CD4-positive, alpha-beta memory T cell (primary cell): ENCODE measurements at regions not wholly inside any gene's neighbourhood (a gene's known extent, or its start where the extent isn't known, plus 50 kb on each side); places are given as distances from the start of the nearest gene placed in this dataset.

Source experiments
- CTCF ChIA-PET: fragments of 350-600 bp; sonication (Branson Sonifier 250); formaldehyde crosslinking; loops from one replicate; lab custom pipeline; 2021; ENCODE audit warnings: inconsistent platforms; ENCODE audit not compliant: partially characterized antibody; lab: Charles Lee
- POLR2A ChIA-PET: fragments of 350-600 bp; sonication (Branson Sonifier 250); formaldehyde crosslinking; loops from one replicate; lab custom pipeline; 2021; ENCODE audit not compliant: partially characterized antibody; lab: Charles Lee
- DNase-seq, 5 donors: peaks; one replicate each; pipeline versions ENCODE4 v3.0.0 to v3.0.0-alpha.2; 2020 to 2022; ENCODE audit warnings: mixed read lengths in 1 of 5
- H3K27ac ChIP-seq: one replicate; pipeline ENCODE4 v1.7.0; 2013; ENCODE audit warnings: low read depth, low read length
- H3K27me3 ChIP-seq: 2 replicates; pipeline ENCODE4 v1.7.0; 2013; ENCODE audit warnings: mild to moderate bottlenecking, low read length, moderate library complexity; ENCODE audit not compliant: insufficient read depth
- H3K36me3 ChIP-seq: 2 replicates; pipeline ENCODE4 v1.7.0; 2013; ENCODE audit warnings: mild to moderate bottlenecking, low read length, moderate library complexity; ENCODE audit not compliant: insufficient read depth
- H3K4me1 ChIP-seq: 2 replicates; pipeline ENCODE4 v1.7.0; 2013; ENCODE audit warnings: mild to moderate bottlenecking, low read length, moderate library complexity; ENCODE audit not compliant: insufficient read depth
- H3K4me3 ChIP-seq, 2 donors: one replicate each; pipeline ENCODE4 v1.7.0; 2013; ENCODE audit warnings: low read length in 2 of 2, mild to moderate bottlenecking in 1 of 2
- H3K9me3 ChIP-seq, 2 donors: one replicate each; pipeline ENCODE4 v1.7.0; 2013; ENCODE audit warnings: low read length in 2 of 2, control low read depth in 1 of 2; ENCODE audit not compliant: control insufficient read depth in 1 of 2
- H3K27ac Mint-ChIP-seq, 7 donors: one replicate each; pipeline ENCODE4 v1.8.0; 2020 to 2021; ENCODE audit warnings: mixed read lengths in 7 of 7, mild to moderate bottlenecking in 6 of 7, inconsistent platforms in 3 of 7, moderate library complexity in 3 of 7
- H3K27me3 Mint-ChIP-seq, 2 donors: one replicate each; pipeline ENCODE4 v1.8.0; 2020 to 2021; ENCODE audit warnings: mixed read lengths in 2 of 2
- H3K36me3 Mint-ChIP-seq, 2 donors: one replicate each; pipeline ENCODE4 v1.8.0; 2020 to 2021; ENCODE audit warnings: mixed read lengths in 2 of 2, inconsistent platforms in 1 of 2, mild to moderate bottlenecking in 1 of 2
- H3K4me1 Mint-ChIP-seq, 4 donors: one replicate each; pipeline ENCODE4 v1.8.0; 2020 to 2021; ENCODE audit warnings: mixed read lengths in 4 of 4, mild to moderate bottlenecking in 1 of 4
- H3K4me3 Mint-ChIP-seq, 8 donors: one replicate each; pipeline ENCODE4 v1.8.0; 2020 to 2021; ENCODE audit warnings: mixed read lengths in 8 of 8, mild to moderate bottlenecking in 7 of 8, moderate library complexity in 6 of 8, inconsistent platforms in 3 of 8
- H3K9me3 Mint-ChIP-seq, 8 donors: one replicate each; pipeline ENCODE4 v1.8.0; 2020 to 2021; ENCODE audit warnings: mixed read lengths in 8 of 8, mild to moderate bottlenecking in 5 of 8, inconsistent platforms in 3 of 8, moderate library complexity in 1 of 8
- intact Hi-C: fragments of 100-400 bp; cut with micrococcal nuclease; formaldehyde crosslinking; loops from one replicate; pipeline ENCODE4 v1.15.1; 2023

GRCh38 chr11:13062115-13062514 lies 53.0 kb downstream of the RASSF10 start:
- H3K36me3 Mint-ChIP-seq = no peaks in the 10 kb centered on the region
- H3K36me3 ChIP-seq = no peaks in the 10 kb centered on the region
- intact Hi-C loops = no loop called here
- ChIA-PET POLR2A (no interaction called here), CTCF (no interaction called here)
- no peaks in the 10 kb centered on the region for H3K9me3 ChIP-seq
- no peak overlapping the region for H3K27ac Mint-ChIP-seq
- H3K4me3 Mint-ChIP-seq = no peak overlapping the region
- H3K27ac ChIP-seq = no peak overlapping the region
- no peaks in the 10 kb centered on the region for H3K4me1 Mint-ChIP-seq
- H3K4me3 ChIP-seq = no peak overlapping the region
- H3K4me1 ChIP-seq = no peaks in the 10 kb centered on the region
- H3K27me3 Mint-ChIP-seq = peaks cover 6 to 16% of the 10 kb centered on the region in 2 donors
- no peak for DNase-seq
- no peaks in the 10 kb centered on the region for H3K27me3 ChIP-seq
- peaks cover 0 to 8% (median 0%) of the 10 kb centered on the region in 8 donors for H3K9me3 Mint-ChIP-seq

- no peaks in the 10 kb centered on the region for H3K4me1 ChIP-seq
- H3K36me3 ChIP-seq = no peaks in the 10 kb centered on the region
- Mint-ChIP-seq H3K27me3 (peaks cover 3 to 10% of the 10 kb centered on the region in 2 donors), H3K9me3 (peaks cover 0 to 3% (median 0%) of the 10 kb centered on the region in 8 donors), H3K4me3 (no peak overlapping the region), H3K36me3 (no peaks in the 10 kb centered on the region), H3K4me1 (no peaks in the 10 kb centered on the region), H3K27ac (peak overlapping the region in 1 of 7 donors; percentile 5)
- no peaks in the 10 kb centered on the region for H3K27me3 ChIP-seq
- ChIA-PET CTCF (no interaction called here), POLR2A (no interaction called here)
- no peak overlapping the region for H3K27ac ChIP-seq
- no peak for DNase-seq
- intact Hi-C loops = no loop called here
- H3K4me3 ChIP-seq = no peak overlapping the region
- H3K9me3 ChIP-seq = no peaks in the 10 kb centered on the region
Measured at GRCh38 chr11:13064593-13064992, 55.5 kb downstream of the RASSF10 start.

- H3K36me3 ChIP-seq = no peaks in the 10 kb centered on the region
- Mint-ChIP-seq H3K4me3 (no peak overlapping the region), H3K4me1 (no peaks in the 10 kb centered on the region), H3K27me3 (peaks cover 3 to 10% of the 10 kb centered on the region in 2 donors), H3K9me3 (peaks cover 0 to 3% (median 0%) of the 10 kb centered on the region in 8 donors), H3K36me3 (no peaks in the 10 kb centered on the region), H3K27ac (no peak overlapping the region)
- no peak for DNase-seq
- H3K4me1 ChIP-seq = no peaks in the 10 kb centered on the region
- no peaks in the 10 kb centered on the region for H3K27me3 ChIP-seq
- no peak overlapping the region for H3K4me3 ChIP-seq
- ChIA-PET CTCF (no interaction called here), POLR2A (no interaction called here)
- no peaks in the 10 kb centered on the region for H3K9me3 ChIP-seq
- H3K27ac ChIP-seq = no peak overlapping the region
- intact Hi-C loops = no loop called here
Measured at GRCh38 chr11:13065200-13065787, 56.2 kb downstream of the RASSF10 start.

- no peak overlapping the region for H3K4me3 Mint-ChIP-seq
- H3K36me3 ChIP-seq = no peaks in the 10 kb centered on the region
- H3K4me3 ChIP-seq = no peak overlapping the region
- peaks cover 0 to under 1% (median 0%) of the 10 kb centered on the region in 8 donors for H3K9me3 Mint-ChIP-seq
- H3K27me3 ChIP-seq = no peaks in the 10 kb centered on the region
- no peak overlapping the region for H3K27ac Mint-ChIP-seq
- peaks cover 2 to 9% of the 10 kb centered on the region in 2 donors for H3K27me3 Mint-ChIP-seq
- H3K9me3 ChIP-seq = no peaks in the 10 kb centered on the region
- H3K27ac ChIP-seq = no peak overlapping the region
- H3K4me1 ChIP-seq = no peaks in the 10 kb centered on the region
- DNase-seq = no peak
- no peaks in the 10 kb centered on the region for H3K36me3 Mint-ChIP-seq
- H3K4me1 Mint-ChIP-seq = no peaks in the 10 kb centered on the region
- intact Hi-C loops = no loop called here
- POLR2A ChIA-PET = no interaction called here
- CTCF ChIA-PET = no interaction called here
Measured at GRCh38 chr11:13068211-13068610, 59.1 kb downstream of the RASSF10 start.

GRCh38 chr11:13073119-13073981 lies 64.2 kb downstream of the RASSF10 start:
- Histone ChIP-seq H3K9me3 (no peaks in the 10 kb centered on the region), H3K27me3 (no peaks in the 10 kb centered on the region), H3K36me3 (no peaks in the 10 kb centered on the region), H3K4me1 (no peaks in the 10 kb centered on the region), H3K27ac (no peak overlapping the region), H3K4me3 (no peak overlapping the region)
- CTCF ChIA-PET = no interaction called here
- H3K4me1 Mint-ChIP-seq = no peaks in the 10 kb centered on the region
- DNase-seq = no peak
- H3K4me3 Mint-ChIP-seq = no peak overlapping the region
- H3K27ac Mint-ChIP-seq = no peak overlapping the region
- H3K27me3 Mint-ChIP-seq = peaks cover 8 to 14% of the 10 kb centered on the region in 2 donors
- intact Hi-C loops = no loop called here
- H3K9me3 Mint-ChIP-seq = peaks cover 0 to 1% (median 0%) of the 10 kb centered on the region in 8 donors
- H3K36me3 Mint-ChIP-seq = no peaks in the 10 kb centered on the region
- POLR2A ChIA-PET = no interaction called here

- H3K27ac Mint-ChIP-seq = no peak overlapping the region
- peaks cover 15 to 20% of the 10 kb centered on the region in 2 donors for H3K27me3 Mint-ChIP-seq
- ChIA-PET CTCF (no interaction called here), POLR2A (no interaction called here)
- H3K27me3 ChIP-seq = no peaks in the 10 kb centered on the region
- H3K27ac ChIP-seq = no peak overlapping the region
- no peak for DNase-seq
- H3K9me3 Mint-ChIP-seq = peaks cover 0 to 1% (median 0%) of the 10 kb centered on the region in 8 donors
- intact Hi-C loops = no loop called here
- no peaks in the 10 kb centered on the region for H3K36me3 ChIP-seq
- H3K4me1 Mint-ChIP-seq = no peaks in the 10 kb centered on the region
- H3K4me1 ChIP-seq = no peaks in the 10 kb centered on the region
- H3K4me3 ChIP-seq = no peak overlapping the region
- no peaks in the 10 kb centered on the region for H3K36me3 Mint-ChIP-seq
- H3K9me3 ChIP-seq = no peaks in the 10 kb centered on the region
- H3K4me3 Mint-ChIP-seq = no peak overlapping the region
Measured at GRCh38 chr11:13074714-13075464, 65.8 kb downstream of the RASSF10 start.

- no peaks in the 10 kb centered on the region for H3K9me3 ChIP-seq
- peaks cover 20 to 26% of the 10 kb centered on the region in 2 donors for H3K27me3 Mint-ChIP-seq
- no peak overlapping the region for H3K4me3 Mint-ChIP-seq
- intact Hi-C loops = no loop called here
- POLR2A ChIA-PET = no interaction called here
- H3K9me3 Mint-ChIP-seq = peaks cover 0 to 1% (median 0%) of the 10 kb centered on the region in 8 donors
- CTCF ChIA-PET = no interaction called here
- H3K36me3 Mint-ChIP-seq = no peaks in the 10 kb centered on the region
- no peaks in the 10 kb centered on the region for H3K36me3 ChIP-seq
- no peaks in the 10 kb centered on the region for H3K27me3 ChIP-seq
- H3K4me3 ChIP-seq = no peak overlapping the region
- no peak overlapping the region for H3K27ac ChIP-seq
- DNase-seq = no peak
- H3K4me1 ChIP-seq = no peaks in the 10 kb centered on the region
- H3K27ac Mint-ChIP-seq = no peak overlapping the region
- no peaks in the 10 kb centered on the region for H3K4me1 Mint-ChIP-seq
Measured at GRCh38 chr11:13076961-13077360, 67.8 kb downstream of the RASSF10 start.
